GM19238 (cell line): ENCODE measurements at regions not wholly inside any gene's neighbourhood (a gene's known extent, or its start where the extent isn't known, plus 50 kb on each side); places are given as distances from the start of the nearest gene placed in this dataset.
"Not testable (repeated sequence)": the region's sequence is repeated elsewhere in the genome, so short reads cannot be mapped to it uniquely, and the experiment has no call there.

Source experiments
- DNase-seq: peaks from one replicate; pipeline ENCODE4 v3.0.0; 2011; ENCODE audit warnings: low spot score; ENCODE audit not compliant: insufficient read length

DNA sequence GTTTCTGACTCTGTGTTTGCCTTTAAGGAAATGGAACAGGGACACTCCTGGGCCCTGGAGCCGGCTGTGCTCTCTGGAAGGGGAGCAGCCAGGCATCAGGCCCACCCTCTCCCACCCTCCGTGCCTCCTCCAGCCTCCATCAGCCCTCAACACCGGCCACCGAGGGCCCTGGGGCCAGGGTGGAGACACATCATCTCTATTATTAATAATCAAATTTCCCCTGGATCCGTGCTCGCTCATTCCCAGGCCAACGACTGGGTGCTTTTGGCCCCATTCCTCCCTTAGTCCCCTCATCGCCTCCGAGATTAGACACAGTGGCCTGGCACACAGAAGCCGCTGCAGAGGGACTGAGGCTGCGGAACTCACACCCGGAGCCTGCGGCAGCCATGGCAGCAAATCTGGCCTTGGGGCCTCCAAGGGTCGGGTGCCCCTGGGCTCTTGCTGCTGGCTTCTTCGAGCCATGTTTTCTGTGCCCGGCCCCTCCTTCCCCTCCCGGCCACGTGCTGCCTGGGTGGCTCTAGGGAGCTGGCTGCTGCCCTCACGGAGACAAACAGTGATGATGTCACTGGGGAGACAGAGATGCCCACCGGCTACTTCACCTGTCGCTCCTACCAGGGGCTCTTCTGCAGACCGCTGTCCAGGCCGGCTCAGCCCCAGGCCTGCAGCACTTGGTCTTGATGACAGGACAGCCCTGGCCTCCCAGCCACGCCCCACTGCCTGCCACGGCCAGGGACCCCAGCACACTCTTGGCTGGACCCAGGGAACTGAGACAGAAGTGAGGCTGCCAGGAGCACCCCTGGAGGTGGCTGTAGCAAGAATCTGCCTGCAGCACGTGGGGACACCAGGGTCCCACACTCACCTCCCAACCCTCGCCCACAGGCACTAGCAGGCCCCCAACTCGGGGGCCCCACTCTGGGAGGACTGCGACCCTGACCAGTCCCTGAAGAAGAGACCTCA, 76.6 kb upstream of the PPP1R26 start:
- DNase-seq = no peak

DNA sequence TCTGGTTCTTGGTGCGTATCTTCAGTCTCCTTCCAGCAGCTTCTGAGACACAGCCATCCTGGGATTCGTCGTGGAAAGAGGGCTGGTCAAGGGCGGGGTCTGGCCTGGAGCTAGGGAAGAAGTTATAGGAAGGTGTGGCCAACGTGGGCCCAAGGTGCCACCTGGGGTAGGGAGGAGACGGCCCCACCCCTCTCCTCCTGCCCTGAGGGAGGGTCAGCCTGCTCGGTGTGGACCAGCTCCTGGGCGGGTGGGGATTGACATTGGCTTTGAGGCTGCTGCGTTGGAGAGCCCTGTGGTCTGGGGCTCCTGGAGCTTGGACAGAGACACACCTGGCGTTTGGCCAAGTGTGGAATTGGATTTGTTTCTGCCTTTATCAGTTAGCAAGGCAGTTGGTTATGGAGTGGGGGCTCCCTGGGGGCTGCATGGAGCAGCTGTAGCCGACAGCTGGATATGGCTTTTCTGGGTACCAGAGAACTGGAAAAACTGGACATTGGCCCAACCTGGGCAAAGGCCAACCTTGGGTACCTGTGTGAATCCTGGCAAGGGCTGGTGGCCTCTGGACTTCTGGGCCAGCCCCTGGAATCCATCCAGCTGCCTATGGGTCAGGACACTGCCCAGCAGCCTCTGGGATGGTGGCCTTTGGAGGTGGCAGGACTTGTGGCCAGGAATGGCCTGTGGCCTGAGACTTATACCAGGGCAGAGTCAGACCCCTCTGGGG, 75.7 kb upstream of the PPP1R26 start:
- no peak for DNase-seq

GRCh38 chr9:135404451-135405144, 75.0 kb upstream of the PPP1R26 start:
- DNase-seq = no peak

GRCh38 chr9:135405145-135405464, 74.5 kb upstream of the PPP1R26 start:
- not testable (repeated sequence) for DNase-seq

DNA sequence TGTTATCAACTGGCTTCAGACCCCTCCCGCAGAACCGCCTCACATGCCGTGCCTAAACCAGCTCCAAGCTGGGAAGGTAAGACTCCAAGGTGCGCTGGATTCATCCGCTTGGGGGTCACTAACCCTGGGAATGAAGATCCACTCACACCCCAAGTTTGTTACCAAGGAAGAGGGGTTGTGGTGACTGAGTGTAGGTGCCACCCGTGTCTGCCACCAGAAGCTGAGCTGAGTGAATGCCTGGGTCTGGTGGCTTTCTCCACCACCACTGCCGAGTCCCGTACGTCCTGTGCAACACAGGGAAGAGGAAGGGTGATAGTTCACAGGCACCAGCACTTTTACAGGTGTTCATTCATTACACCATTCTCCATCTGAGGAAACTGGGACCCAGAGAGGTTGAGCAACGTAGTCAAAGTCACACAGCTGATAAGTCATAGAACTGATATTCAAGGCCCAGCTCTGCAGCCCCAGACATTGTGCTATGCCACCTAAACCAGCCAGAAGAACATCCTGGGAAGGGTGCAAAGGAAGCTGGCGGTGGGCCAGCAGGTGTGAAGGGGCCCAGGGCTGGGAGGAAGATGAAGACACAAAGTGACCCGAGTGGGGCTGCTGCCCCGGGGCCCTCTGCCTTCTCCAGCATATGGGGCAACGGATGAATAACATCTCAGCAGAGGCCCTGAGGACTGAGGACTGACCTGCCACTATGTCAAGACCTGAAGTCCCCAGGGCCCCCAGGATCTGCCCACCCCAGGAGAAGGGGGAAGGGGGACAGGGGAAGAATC, 70.9 kb upstream of the PPP1R26 start:
- DNase-seq = no peak

DNA sequence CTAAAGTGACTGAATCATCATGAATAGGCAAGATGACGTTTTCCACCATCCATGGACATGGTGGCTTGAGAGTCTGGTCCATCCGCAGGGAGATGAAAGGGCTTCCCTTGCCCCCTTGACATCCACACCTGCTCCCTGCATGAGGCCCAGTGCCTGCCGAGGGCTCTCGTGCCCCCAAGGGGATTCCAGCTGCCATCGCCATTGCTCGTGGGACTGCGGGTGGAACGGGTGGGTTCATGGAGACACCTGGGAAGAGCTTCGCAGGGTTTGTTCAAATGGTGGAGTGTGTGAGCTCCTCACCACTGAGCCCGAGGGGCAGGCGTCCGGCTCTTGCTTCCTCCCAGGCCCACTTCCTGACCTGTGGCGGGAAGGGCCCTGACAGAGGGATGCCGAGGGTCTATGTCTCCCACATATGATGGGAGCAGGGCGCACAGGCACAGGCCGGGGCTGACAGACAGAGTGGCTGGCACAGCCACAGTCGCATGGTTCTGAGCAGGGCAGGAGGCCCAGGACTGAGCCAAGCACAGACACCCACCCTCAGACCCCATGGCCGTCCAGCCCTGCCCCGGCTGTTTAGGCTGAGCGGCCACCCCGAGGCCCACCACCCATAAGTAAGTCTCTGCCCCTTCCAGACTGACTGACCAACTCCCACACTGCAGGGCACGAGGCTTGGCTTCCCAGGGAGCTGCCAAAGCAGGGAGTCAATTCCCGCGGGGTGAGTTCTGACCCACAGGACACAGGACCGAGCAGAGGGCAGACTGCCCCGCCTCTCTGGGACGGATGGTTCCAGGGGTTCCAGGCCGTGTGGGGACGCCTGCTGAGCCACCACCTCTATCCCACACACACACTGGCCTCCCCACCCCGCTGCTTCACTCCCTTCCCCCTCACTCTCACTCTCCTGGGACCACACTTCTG, 70.0 kb upstream of the PPP1R26 start:
- DNase-seq = no peak

DNA sequence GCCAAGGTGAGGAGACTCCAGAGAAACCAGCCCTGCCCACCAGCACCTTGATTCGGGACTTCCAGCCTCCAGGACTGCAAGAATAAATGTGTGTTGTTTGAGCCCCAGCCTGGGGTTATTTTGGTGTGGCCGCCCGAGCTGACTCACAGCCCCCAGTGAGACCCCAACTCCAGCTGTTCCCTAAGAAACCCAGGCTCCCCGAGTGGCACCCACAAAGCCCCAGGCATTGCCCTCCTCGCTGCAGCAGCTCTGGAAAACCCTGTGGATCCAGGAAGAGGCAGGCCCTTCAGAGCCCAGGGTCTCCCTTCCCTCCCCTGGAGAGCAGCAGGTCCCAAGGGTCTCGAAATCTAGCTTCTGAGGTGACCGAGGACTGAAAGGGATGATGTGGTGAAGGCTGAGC, 69.2 kb upstream of the PPP1R26 start:
- DNase-seq = no peak

DNA sequence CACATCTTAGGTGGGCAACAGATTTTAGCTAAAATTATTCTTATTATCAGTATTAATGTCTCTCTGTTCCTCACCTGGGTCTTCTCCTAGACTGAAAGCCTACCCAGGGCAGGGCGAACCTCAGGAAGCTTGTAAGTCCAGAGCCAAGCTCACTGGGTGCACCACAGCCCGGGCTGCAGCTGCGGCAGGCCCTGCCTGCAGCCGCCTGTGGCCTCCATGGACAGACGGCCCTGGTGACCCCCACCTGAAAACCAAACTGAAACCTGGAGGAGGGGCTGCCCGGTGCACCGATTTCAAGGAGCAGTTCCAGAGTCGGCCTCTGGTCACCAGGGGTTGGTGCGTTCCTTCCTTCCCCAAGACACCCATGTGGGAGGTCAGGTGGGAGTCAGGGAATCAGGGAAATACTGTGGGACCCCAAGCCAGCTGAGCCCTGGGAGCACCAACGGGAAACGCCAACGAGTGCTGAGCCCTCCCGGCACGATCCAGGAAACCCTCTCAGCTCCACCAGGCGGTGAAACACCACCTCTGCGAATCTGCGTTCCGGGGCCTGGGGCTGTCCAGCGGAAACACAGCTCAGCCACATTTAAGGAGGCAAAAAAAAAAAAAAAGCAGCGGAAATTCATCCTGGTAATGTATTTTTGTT, 68.6 kb upstream of the PPP1R26 start:
- no peak for DNase-seq

- DNase-seq = not testable (repeated sequence)
Observed at GRCh38 chr9:135411605-135412004, 68.0 kb upstream of the PPP1R26 start.

- peak; percentile 76 for DNase-seq
Observed at GRCh38 chr9:135412315-135413085, 67.1 kb upstream of the PPP1R26 start.

GRCh38 chr9:135413086-135413375, 66.6 kb upstream of the PPP1R26 start:
- DNase-seq = no peak

DNA sequence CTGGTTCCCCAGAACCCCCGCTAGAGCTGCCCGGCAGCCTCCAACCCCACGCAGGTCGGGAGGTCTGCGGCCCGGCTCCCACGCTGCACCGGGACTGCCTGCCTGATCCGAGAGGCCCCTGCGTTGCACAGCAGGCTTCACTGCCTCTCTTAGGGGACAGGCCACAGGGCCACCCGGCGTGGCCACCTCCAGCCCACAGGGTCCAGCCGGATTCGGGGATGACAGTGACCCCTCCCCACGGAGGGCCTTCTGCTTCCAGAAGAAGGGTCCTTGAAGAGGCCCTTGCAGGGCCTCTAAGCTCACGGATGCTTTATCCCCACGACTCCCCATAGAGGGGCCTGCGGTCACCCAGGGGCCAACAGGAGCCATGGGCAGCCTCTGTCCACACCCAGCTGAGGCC, 66.1 kb upstream of the PPP1R26 start:
- DNase-seq = no peak

DNA sequence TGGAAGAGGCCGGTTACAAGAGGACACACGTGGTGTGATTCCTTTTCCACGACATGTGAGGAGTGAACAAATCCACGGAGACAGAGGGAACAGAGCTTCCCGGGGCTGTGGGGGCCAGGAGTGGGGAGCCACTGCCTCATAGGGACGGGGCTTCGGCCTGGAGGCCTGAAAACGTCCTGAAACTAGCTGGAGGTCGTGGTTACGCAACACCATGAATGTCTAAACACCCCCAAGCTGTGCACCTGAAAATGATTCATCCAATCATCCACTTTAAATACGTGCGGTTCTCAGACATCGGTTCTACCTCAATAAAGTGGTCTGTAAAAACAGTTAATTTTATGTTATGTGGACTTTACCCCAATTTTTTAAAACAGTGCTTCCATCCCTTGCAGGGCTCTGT, 65.3 kb upstream of the PPP1R26 start:
- no peak for DNase-seq

DNA sequence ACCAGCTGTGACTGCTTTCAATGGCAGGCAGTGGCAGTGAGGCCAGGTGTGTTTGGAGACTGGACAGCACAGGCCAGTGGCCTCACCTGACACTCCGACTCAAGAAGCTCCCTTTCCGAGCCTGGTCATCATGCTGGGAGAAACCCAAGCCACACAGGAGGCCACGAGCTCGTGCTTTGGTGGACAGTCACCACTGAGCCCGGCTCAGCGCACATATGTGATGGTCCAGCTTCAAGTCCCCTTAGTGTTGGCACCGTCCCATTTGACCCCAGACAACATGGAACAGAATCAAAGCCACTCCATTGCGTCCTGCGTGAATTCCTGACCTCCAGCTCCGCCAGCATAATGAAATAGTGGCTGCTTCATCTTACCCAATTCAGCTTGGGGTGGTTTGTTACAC, 64.0 kb upstream of the PPP1R26 start:
- DNase-seq = no peak

GRCh38 chr9:135416664-135417290, 62.8 kb upstream of the PPP1R26 start:
- no peak for DNase-seq

DNA sequence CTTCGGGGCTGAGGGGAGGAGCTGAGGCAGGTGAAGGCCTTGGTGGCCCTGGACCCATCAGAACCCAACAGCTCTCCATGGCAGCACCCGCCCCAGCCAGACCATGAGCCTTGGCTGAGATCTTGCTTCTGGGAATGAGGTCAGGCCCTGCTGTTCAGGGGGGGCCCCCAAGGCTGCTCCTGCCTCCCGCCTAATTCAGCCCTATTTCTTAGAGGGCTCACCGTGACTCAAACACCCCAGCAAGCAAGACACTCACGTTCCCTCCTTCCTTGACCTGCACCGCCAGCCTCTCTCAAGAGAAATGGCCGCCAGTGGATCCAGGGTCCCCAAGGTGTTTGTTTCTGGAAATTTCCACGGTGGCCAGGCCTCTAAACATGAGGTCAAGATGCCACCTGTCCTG, 61.4 kb upstream of the PPP1R26 start:
- no peak for DNase-seq

- DNase-seq = no peak
Observed at GRCh38 chr9:135419106-135419505, 60.5 kb upstream of the PPP1R26 start.

DNA sequence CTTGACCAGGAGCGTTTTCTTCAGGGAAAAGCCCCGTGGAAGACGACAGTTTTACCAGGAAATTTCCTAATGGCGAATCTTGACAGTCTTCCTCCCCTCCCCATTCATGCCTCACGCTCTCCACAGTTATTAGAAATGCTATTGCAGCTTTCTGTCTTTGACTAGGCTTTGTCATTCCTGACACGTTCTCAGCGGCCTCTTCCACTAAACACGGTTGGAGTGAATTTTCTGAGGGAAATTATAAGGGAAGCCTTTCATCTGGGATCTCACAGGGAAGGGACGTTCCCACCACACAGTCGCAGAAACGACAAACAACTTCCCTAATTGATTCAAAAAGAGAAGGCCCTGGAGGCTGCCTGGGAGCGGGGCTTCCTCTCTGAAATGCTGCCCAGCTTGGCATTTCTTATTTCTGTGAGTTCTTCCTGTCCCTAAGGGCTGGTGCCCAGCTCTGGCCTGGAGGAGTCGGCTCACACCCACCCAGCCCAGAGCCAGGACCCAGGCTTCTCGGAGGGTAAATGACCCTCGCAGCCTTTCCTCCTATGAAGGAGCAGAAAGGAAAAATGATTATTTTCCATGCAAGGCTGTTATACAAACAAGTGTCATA, 57.1 kb upstream of the PPP1R26 start:
- DNase-seq = no peak
